Activated CD4-positive, CD25-positive, alpha-beta regulatory T cell treated with anti-CD3 and anti-CD28 coated beads, Interleukin-2, amount 50 U/mL, for 24 hours (primary cell): ENCODE measurements at regions not wholly inside any gene's neighbourhood (a gene's known extent, or its start where the extent isn't known, plus 50 kb on each side); places are given as distances from the start of the nearest gene placed in this dataset.
"Not testable (repeated sequence)": the region's sequence is repeated elsewhere in the genome, so short reads cannot be mapped to it uniquely, and the experiment has no call there.

Experiments
- ATAC-seq, 2 donors: fragments of 150-1000 bp; cut with Tn5 transposase; one replicate each; pipeline ENCODE4 v1.10.0; 2021; ENCODE audit warnings: mild to moderate bottlenecking in 1 of 2, moderate library complexity in 1 of 2

DNA sequence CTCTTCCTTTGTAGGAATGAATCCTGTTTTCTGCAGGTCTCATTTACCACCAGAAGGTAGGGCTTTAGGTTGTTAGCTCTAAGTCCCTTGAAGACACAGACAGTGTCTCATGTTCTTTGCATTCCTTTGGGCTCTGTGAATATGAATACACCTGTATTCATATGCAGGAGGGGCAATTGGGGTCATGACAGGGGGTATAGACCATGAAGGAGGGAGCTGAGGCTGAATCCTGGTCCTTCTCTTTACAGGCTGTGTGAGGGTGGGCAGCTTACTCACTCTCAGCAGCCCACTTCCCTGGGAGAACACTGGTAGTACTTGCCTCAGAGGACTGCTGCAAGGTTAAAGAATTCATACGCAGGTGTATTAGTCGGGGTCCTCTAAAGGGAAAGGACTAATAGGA is 267.2 kb upstream of the MGMT start:
- no peak for ATAC-seq

GRCh38 chr10:129203819-129204218 is 263.2 kb upstream of the MGMT start:
- no peak for ATAC-seq

GRCh38 chr10:129207297-129207696 is 259.7 kb upstream of the MGMT start:
- no peak for ATAC-seq

GRCh38 chr10:129210876-129211275 is 256.2 kb upstream of the MGMT start:
- no peak for ATAC-seq

- ATAC-seq: no peak
These were observed 253.8 kb upstream of the MGMT start for GRCh38 chr10:129213256-129213655.

DNA sequence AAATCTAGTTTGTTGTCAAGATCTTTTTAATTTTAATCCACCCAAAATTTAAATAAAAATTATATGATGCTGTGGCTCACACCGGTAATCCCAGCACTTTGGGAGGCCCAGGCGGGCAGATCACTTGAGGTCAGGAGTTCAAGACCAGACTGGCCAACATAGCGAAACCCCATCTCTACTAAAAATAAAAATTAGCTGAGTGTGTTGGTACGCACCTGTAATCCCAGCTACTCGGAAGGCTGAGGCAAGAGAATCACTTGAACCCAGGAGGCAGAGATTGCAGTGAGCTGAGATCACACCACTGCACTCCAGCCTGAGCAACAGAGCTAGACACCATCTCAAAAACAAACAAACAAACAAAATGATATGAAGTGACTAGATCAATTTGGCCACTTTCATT is 253.0 kb upstream of the MGMT start:
- ATAC-seq: not testable (repeated sequence)

DNA sequence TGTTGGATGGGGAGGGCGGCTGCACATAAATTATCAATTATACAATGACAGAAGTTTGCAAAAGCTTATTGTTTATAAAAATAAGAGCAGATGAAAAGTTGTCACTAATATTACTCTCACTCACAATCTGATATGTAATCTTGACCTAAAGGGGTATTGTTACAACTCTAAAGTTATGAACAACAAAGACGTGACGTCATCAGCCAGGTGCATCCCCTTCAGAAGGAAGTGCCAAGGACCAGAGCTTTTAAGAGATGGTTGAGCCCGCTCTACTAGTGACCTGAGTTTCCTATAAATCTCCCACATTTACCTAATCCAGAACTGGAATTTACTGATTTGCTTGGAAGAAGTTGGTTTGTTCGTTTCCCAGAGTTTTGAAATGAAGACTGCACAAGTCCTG is 247.7 kb upstream of the MGMT start:
- ATAC-seq: no peak

- ATAC-seq: no peak
These were observed 244.6 kb upstream of the MGMT start for GRCh38 chr10:129222436-129222835.

GRCh38 chr10:129223363-129223762 is 243.7 kb upstream of the MGMT start:
- ATAC-seq: no peak

GRCh38 chr10:129224065-129224464 is 243.0 kb upstream of the MGMT start:
- no peak for ATAC-seq

- ATAC-seq: no peak
These were observed 235.2 kb upstream of the MGMT start for GRCh38 chr10:129231821-129232220.

DNA sequence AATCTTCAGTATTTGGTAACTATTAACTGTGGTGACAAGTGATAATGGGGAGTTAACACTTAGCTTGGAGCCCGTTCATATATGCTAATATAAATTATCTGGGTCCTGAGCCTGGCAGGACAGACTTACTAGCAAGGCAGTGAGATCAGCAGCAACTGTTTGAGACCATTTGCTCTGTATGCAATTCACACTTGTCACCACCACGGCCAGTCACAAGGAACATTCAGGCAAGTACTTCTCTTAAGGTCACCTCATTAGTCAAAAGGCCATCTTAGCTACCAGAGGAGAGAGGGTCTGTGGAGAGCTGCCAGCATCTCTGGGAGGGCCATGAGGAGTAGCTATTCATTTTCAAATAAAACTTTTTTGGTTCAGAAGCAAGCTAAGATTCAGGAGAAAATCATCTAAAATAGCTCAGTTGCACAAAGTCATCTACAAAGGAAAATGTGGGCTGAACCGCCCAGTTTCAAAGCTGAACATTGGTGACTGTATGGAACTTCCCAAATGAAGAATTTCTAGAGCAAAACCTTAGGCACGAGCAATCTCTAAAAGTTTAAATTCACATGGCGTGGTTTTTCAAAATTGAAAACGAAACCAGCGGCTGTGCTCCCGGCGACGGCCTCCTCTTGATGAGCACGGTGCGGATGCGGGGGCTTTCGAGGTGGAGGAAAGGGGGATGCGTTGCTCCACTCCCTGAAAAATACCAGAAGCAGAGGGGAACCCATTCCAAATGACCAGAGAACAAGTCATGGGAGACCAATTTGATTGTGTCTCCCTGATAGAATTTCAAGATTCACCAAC is 233.5 kb upstream of the MGMT start:
- ATAC-seq: no peak

DNA sequence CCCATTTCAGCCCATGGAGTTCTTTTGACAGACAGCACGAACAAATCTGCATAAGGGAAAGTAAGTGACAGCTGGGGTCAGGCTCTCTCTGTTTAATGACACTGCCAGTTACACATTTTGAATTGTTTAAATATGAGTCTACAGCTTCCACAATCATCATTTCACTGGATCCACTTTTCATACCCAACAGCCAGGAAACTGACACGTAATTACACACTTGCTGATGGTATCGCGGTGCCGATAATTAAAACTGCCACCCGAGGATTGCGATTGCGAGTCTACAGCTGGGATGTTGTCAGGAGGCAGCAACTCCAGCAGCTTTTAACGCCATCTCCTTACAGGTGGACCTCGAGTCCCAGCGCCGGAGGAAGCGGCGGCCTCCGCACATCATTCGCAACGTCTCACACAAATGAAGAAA is 230.8 kb upstream of the MGMT start:
- no peak for ATAC-seq

GRCh38 chr10:129241461-129241860 is 225.6 kb upstream of the MGMT start:
- no peak for ATAC-seq

DNA sequence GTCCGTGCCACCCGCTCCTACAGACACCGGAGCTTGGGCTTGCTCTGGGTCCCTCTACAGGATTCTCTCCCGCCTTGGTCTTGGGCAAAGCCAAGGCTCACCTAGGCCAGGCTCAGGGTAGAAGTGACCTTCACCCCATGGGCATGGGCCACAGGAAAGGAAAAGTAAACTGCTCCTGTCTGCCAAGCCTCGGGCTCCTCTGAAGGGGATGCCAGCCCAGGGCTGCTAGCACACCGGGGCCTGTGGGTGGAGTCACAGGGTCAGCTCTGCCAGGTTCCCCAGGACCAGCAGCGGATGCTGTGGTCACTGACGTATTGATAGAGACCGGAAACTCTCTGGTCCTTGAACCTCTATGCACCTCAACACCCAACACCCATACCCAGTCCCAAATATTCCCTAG is 222.7 kb upstream of the MGMT start:
- ATAC-seq: no peak

- no peak for ATAC-seq
These were observed 222.3 kb upstream of the MGMT start for GRCh38 chr10:129244757-129245156.

- ATAC-seq: no peak
These were observed 213.7 kb upstream of the MGMT start for GRCh38 chr10:129253161-129253864.

GRCh38 chr10:129253865-129254179 is 213.2 kb upstream of the MGMT start:
- no peak for ATAC-seq

GRCh38 chr10:129258283-129258923 is 208.6 kb upstream of the MGMT start:
- no peak for ATAC-seq

DNA sequence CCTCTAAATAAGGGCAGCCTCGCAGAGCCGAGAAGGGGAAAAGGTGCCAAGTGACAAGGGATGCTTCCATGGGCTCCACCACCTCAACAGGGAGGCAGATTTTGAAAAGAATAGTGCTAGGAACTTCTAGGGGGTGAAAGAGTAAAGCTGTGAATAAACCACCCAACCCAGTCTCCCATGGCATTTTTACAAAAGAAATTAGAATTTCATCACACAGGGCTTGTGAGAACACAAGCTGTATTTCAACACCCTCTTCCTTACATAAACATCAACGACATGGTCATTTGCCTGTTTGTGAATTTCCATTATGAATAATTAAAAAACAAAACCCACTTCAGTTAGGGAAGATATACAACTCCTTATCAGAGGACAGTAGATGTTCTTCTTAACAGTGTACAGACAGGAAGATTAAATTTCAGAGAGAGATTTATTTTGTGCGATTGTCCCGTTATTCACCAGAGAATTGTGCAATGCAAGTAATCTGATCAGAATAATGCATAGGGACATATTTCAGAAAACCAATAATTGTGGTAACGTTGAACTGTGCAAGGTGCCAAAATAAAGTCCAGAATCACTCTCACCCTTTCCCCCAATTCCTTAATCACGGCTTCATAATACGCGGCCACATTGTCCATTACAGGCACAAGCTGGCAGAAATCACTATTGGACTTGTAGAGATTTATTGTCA is 207.8 kb upstream of the MGMT start:
- ATAC-seq: no peak

DNA sequence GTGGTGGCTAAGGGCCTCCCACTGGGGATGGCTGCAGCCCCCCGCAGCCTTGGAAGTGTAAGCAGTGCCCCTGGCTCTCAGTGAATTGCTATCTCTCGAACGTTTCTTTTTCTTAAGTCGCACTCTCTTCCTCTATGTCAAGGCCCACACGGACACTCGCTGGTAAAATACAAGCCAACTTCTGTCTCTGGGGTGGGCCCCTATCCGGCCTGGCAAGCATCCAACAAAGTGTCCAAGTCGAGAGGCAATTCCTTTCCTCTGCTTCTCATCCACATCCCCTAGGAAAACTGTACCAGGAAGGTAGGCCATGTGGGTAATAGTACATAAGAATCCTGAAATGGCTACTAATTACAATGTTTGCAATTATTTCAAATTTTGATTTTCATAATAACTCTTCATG is 194.9 kb upstream of the MGMT start:
- ATAC-seq: no peak

DNA sequence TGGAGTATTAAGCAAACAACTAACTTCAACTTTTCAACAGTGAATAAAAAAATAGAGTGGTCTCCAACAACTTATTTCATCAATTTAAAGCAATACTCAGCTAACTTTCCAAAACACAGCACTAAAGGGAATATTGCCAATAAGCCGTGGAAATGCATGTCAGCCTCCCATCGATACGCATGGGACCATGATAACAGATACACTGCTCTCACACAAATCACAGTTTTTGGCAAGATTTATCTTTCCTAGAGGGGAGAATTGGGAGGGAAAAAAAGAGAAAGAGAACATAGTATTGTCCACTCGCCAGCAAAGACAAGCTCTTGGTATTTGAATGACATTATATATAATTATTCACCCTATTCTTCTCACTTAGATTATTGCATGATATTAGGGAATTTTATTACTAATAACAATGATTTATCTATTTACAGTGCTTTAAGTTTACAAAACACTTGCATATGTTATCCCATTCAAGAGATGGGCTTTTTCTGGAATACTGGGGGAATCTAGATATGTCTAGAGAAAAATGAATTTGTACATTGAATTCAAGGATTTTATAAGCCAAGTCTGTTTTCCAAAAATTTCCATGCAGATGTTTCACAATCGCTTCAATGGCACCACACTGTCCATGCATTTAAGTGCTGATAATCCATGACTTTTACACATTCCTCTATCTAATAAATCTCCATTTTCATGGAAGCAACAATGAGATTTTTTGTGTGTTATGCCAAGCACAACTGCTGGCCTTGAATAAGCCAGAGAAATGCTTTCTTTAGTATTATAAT is 194.0 kb upstream of the MGMT start:
- ATAC-seq: no peak

GRCh38 chr10:129273860-129274259 is 193.2 kb upstream of the MGMT start:
- no peak for ATAC-seq
